Activated CD4-positive, alpha-beta T cell treated with anti-CD3 and anti-CD28 coated beads for 36 hours (primary cell): ENCODE measurements at regions not wholly inside any gene's neighbourhood (a gene's known extent, or its start where the extent isn't known, plus 50 kb on each side); places are given as distances from the start of the nearest gene placed in this dataset.

Experiments
- ATAC-seq: fragments of 200-7000 bp; cut with Tn5 transposase; one replicate; pipeline ENCODE4 v1.10.0; 2021; ENCODE audit warnings: mild to moderate bottlenecking, moderate library complexity
- CTCF ChIA-PET: fragments of 350-600 bp; sonication (Branson Sonifier 250); formaldehyde crosslinking; loops from one replicate; lab custom pipeline; 2021; ENCODE audit warnings: antibody characterized with exemption; lab: Charles Lee
- POLR2A ChIA-PET: fragments of 350-600 bp; sonication (Branson Sonifier 250); formaldehyde crosslinking; loops from one replicate; lab custom pipeline; 2021; ENCODE audit warnings: antibody characterized with exemption, inconsistent platforms; lab: Charles Lee
- DNase-seq: peaks from one replicate; pipeline ENCODE4 v3.0.0-alpha.2; 2020
- H3K27ac Mint-ChIP-seq: one replicate; pipeline ENCODE4 v1.8.0; 2021; ENCODE audit warnings: mixed read lengths
- H3K27me3 Mint-ChIP-seq: one replicate; pipeline ENCODE4 v1.8.0; 2021; ENCODE audit warnings: mixed read lengths
- H3K36me3 Mint-ChIP-seq: one replicate; pipeline ENCODE4 v1.8.0; 2021; ENCODE audit warnings: low read depth, mixed read lengths
- H3K4me1 Mint-ChIP-seq: one replicate; pipeline ENCODE4 v1.8.0; 2021; ENCODE audit warnings: mixed read lengths
- H3K4me3 Mint-ChIP-seq: one replicate; pipeline ENCODE4 v1.8.0; 2021; ENCODE audit warnings: mild to moderate bottlenecking, moderate library complexity, mixed read lengths
- H3K9me3 Mint-ChIP-seq: one replicate; pipeline ENCODE4 v1.8.0; 2021; ENCODE audit warnings: low read depth, mixed read lengths
- intact Hi-C, 2 experiments: fragments of 100-400 bp; cut with DNase I in 1 of 2; cut with micrococcal nuclease in 1 of 2; formaldehyde crosslinking; loops; one replicate each; pipeline versions ENCODE4 v1.14.2 to v1.15.1; 2022 to 2024; cut with DNase I, micrococcal nuclease

GRCh38 chr7:145212050-145212449 lies 376.2 kb upstream of the TPK1 start:
- ChIA-PET POLR2A (no interaction called here), CTCF (interaction anchor here (0.7 kb wide), 1 partner anchor 52 kb away, joined by 3 read pairs; no protein-coding TSS in a partner anchor)
- intact Hi-C loops: no loop called here
- Mint-ChIP-seq H3K27me3 (no peaks in the 10 kb centered on the region), H3K27ac (no peak overlapping the region), H3K36me3 (no peaks in the 10 kb centered on the region), H3K4me3 (no peak overlapping the region), H3K4me1 (no peaks in the 10 kb centered on the region), H3K9me3 (peaks cover 10% of the 10 kb centered on the region)
- no peak for ATAC-seq
- no peak for DNase-seq

- ATAC-seq (no peak), DNase-seq (no peak)
- H3K27me3 Mint-ChIP-seq: no peaks in the 10 kb centered on the region
- no peak overlapping the region for H3K27ac Mint-ChIP-seq
- H3K9me3 Mint-ChIP-seq: peaks cover 10% of the 10 kb centered on the region
- ChIA-PET POLR2A (no interaction called here), CTCF (no interaction called here)
- no peak overlapping the region for H3K4me3 Mint-ChIP-seq
- no peaks in the 10 kb centered on the region for H3K4me1 Mint-ChIP-seq
- intact Hi-C loops: no loop called here
- no peaks in the 10 kb centered on the region for H3K36me3 Mint-ChIP-seq
These were observed 375.4 kb upstream of the TPK1 start for GRCh38 chr7:145211211-145211610.

GRCh38 chr7:145193951-145194350 lies 358.1 kb upstream of the TPK1 start:
- no peaks in the 10 kb centered on the region for H3K36me3 Mint-ChIP-seq
- H3K4me3 Mint-ChIP-seq: no peak overlapping the region
- no peaks in the 10 kb centered on the region for H3K4me1 Mint-ChIP-seq
- intact Hi-C loops: no loop called here
- no peaks in the 10 kb centered on the region for H3K27me3 Mint-ChIP-seq
- no peak overlapping the region for H3K27ac Mint-ChIP-seq
- no peaks in the 10 kb centered on the region for H3K9me3 Mint-ChIP-seq
- ChIA-PET POLR2A (no interaction called here), CTCF (no interaction called here)
- no peak for DNase-seq
- no peak for ATAC-seq

- DNase-seq (no peak), ATAC-seq (no peak)
- Mint-ChIP-seq H3K27me3 (no peaks in the 10 kb centered on the region), H3K9me3 (no peaks in the 10 kb centered on the region), H3K36me3 (no peaks in the 10 kb centered on the region), H3K4me3 (no peak overlapping the region), H3K4me1 (no peaks in the 10 kb centered on the region), H3K27ac (no peak overlapping the region)
- CTCF ChIA-PET: no interaction called here
- POLR2A ChIA-PET: no interaction called here
- intact Hi-C loops: no loop called here
These were observed 349.1 kb upstream of the TPK1 start for GRCh38 chr7:145184956-145185355.

- Mint-ChIP-seq H3K9me3 (no peaks in the 10 kb centered on the region), H3K36me3 (no peaks in the 10 kb centered on the region), H3K4me1 (no peaks in the 10 kb centered on the region), H3K4me3 (no peak overlapping the region), H3K27me3 (no peaks in the 10 kb centered on the region), H3K27ac (no peak overlapping the region)
- intact Hi-C loops: no loop called here
- ChIA-PET POLR2A (no interaction called here), CTCF (no interaction called here)
- no peak for ATAC-seq
- no peak for DNase-seq
These were observed 347.2 kb upstream of the TPK1 start for GRCh38 chr7:145183069-145183468.

- Mint-ChIP-seq H3K9me3 (no peaks in the 10 kb centered on the region), H3K27ac (no peak overlapping the region), H3K4me3 (no peak overlapping the region), H3K27me3 (no peaks in the 10 kb centered on the region), H3K36me3 (no peaks in the 10 kb centered on the region), H3K4me1 (no peaks in the 10 kb centered on the region)
- ATAC-seq (no peak), DNase-seq (no peak)
- intact Hi-C loops: no loop called here
- ChIA-PET CTCF (interaction anchor here (0.8 kb wide), 1 partner anchor 320 kb away, joined by 4 read pairs; no protein-coding TSS in a partner anchor), POLR2A (no interaction called here)
These were observed 339.5 kb upstream of the TPK1 start for GRCh38 chr7:145175366-145175765.

- ChIA-PET POLR2A (no interaction called here), CTCF (no interaction called here)
- no peak for DNase-seq
- no peak for ATAC-seq
- Mint-ChIP-seq H3K4me1 (no peaks in the 10 kb centered on the region), H3K36me3 (no peaks in the 10 kb centered on the region), H3K9me3 (no peaks in the 10 kb centered on the region), H3K27ac (no peak overlapping the region), H3K27me3 (peaks cover 4% of the 10 kb centered on the region), H3K4me3 (no peak overlapping the region)
- intact Hi-C loops: loop anchor here (2.0 to 5.0 kb wide), 2 partner anchors 133 to 921 kb away; no protein-coding TSS in a partner anchor
These were observed 334.1 kb upstream of the TPK1 start for GRCh38 chr7:145169908-145170307.

- no peak for DNase-seq
- ATAC-seq: no peak
- POLR2A ChIA-PET: no interaction called here
- intact Hi-C loops: loop anchor here in 1 of 2 experiments (5.0 kb wide), 1 partner anchor 132 kb away; no protein-coding TSS in a partner anchor
- CTCF ChIA-PET: no interaction called here
- no peaks in the 10 kb centered on the region for H3K9me3 Mint-ChIP-seq
- no peaks in the 10 kb centered on the region for H3K36me3 Mint-ChIP-seq
- H3K27me3 Mint-ChIP-seq: peaks cover 4% of the 10 kb centered on the region
- H3K27ac Mint-ChIP-seq: no peak overlapping the region
- no peaks in the 10 kb centered on the region for H3K4me1 Mint-ChIP-seq
- H3K4me3 Mint-ChIP-seq: no peak overlapping the region
These were observed 333.0 kb upstream of the TPK1 start for GRCh38 chr7:145168879-145169278.

- no peaks in the 10 kb centered on the region for H3K4me1 Mint-ChIP-seq
- intact Hi-C loops: loop anchor here in 1 of 2 experiments (5.0 kb wide), 1 partner anchor 131 kb away; no protein-coding TSS in a partner anchor
- POLR2A ChIA-PET: no interaction called here
- DNase-seq (no peak), ATAC-seq (no peak)
- CTCF ChIA-PET: no interaction called here
- H3K36me3 Mint-ChIP-seq: no peaks in the 10 kb centered on the region
- no peak overlapping the region for H3K4me3 Mint-ChIP-seq
- no peak overlapping the region for H3K27ac Mint-ChIP-seq
- peaks cover 4% of the 10 kb centered on the region for H3K27me3 Mint-ChIP-seq
- H3K9me3 Mint-ChIP-seq: no peaks in the 10 kb centered on the region
These were observed 332.6 kb upstream of the TPK1 start for GRCh38 chr7:145168427-145168826.

- intact Hi-C loops: no loop called here
- DNase-seq: no peak
These were observed 321.0 kb upstream of the TPK1 start for GRCh38 chr7:145156834-145157233.

GRCh38 chr7:145152589-145152988 lies 316.7 kb upstream of the TPK1 start:
- intact Hi-C loops: no loop called here
- ChIA-PET CTCF (no interaction called here), POLR2A (no interaction called here)
- ATAC-seq: no peak
- H3K9me3 Mint-ChIP-seq: no peaks in the 10 kb centered on the region
- no peaks in the 10 kb centered on the region for H3K4me1 Mint-ChIP-seq
- no peak for DNase-seq
- no peak overlapping the region for H3K27ac Mint-ChIP-seq
- no peak overlapping the region for H3K4me3 Mint-ChIP-seq
- no peaks in the 10 kb centered on the region for H3K36me3 Mint-ChIP-seq
- H3K27me3 Mint-ChIP-seq: peaks cover 14% of the 10 kb centered on the region

More at GRCh38 chr7:145156834-145157233, 321.0 kb upstream of the TPK1 start:
- CTCF ChIA-PET: no interaction called here
- H3K27me3 Mint-ChIP-seq: peaks cover 5% of the 10 kb centered on the region
- no peak overlapping the region for H3K27ac Mint-ChIP-seq
- H3K9me3 Mint-ChIP-seq: no peaks in the 10 kb centered on the region
- no peaks in the 10 kb centered on the region for H3K4me1 Mint-ChIP-seq
- no peaks in the 10 kb centered on the region for H3K36me3 Mint-ChIP-seq
- no peak for ATAC-seq
- no peak overlapping the region for H3K4me3 Mint-ChIP-seq
- POLR2A ChIA-PET: no interaction called here

GRCh38 chr7:145151676-145152075 lies 315.8 kb upstream of the TPK1 start:
- CTCF ChIA-PET: no interaction called here
- Mint-ChIP-seq H3K4me3 (no peak overlapping the region), H3K27me3 (peaks cover 14% of the 10 kb centered on the region), H3K9me3 (no peaks in the 10 kb centered on the region), H3K27ac (no peak overlapping the region), H3K36me3 (no peaks in the 10 kb centered on the region), H3K4me1 (no peaks in the 10 kb centered on the region)
- no peak for ATAC-seq
- DNase-seq: no peak
- intact Hi-C loops: no loop called here
- POLR2A ChIA-PET: no interaction called here

GRCh38 chr7:145147865-145148264 lies 312.0 kb upstream of the TPK1 start:
- Mint-ChIP-seq H3K9me3 (no peaks in the 10 kb centered on the region), H3K27me3 (peaks cover 12% of the 10 kb centered on the region), H3K36me3 (no peaks in the 10 kb centered on the region), H3K4me1 (no peaks in the 10 kb centered on the region), H3K4me3 (no peak overlapping the region), H3K27ac (no peak overlapping the region)
- intact Hi-C loops: no loop called here
- POLR2A ChIA-PET: no interaction called here
- ATAC-seq (no peak), DNase-seq (no peak)
- CTCF ChIA-PET: no interaction called here
